ENCODE measurements at regions not wholly inside any gene's neighbourhood (a gene's known extent, or its start where the extent isn't known, plus 50 kb on each side); places are given as distances from the start of the nearest gene placed in this dataset.

- H3K9me3 ChIP-seq, result no peaks in the 10 kb centered on the region
- intact Hi-C loops (cut with DNase I), result no loop called here
- peaks cover 3% of the 10 kb centered on the region for H3K4me1 ChIP-seq (ENCODE audit: insufficient read depth)
- H3K27me3 ChIP-seq, result no peaks in the 10 kb centered on the region
- TF ChIP-seq POLR2A (IDR thresholded peaks at IDR 0.05), result no peak
- TF ChIP-seq CTCF (IDR thresholded peaks at IDR 0.05), result no peak
- TF ChIP-seq EP300 (IDR thresholded peaks at IDR 0.05), result no peak
- H3K27ac ChIP-seq, result no peak overlapping the region
- 91 to 93% (median 92%) methylated on average over 10 of the region's 10 CpGs for WGBS, 3 donors
- no peak overlapping the region for H3K4me3 ChIP-seq
- no peak for DNase-seq
- H3K36me3 ChIP-seq, result no peaks in the 10 kb centered on the region
Observed at GRCh38 chr3:5727743-5728484, 540.4 kb downstream of the EDEM1 start.

GRCh38 chr3:5729852-5730251, 542.3 kb downstream of the EDEM1 start:
- Histone ChIP-seq H3K27ac (no peak overlapping the region), H3K9me3 (no peaks in the 10 kb centered on the region), H3K4me1 (ENCODE audit: insufficient read depth) (peaks cover 3% of the 10 kb centered on the region), H3K4me3 (no peak overlapping the region), H3K27me3 (no peaks in the 10 kb centered on the region), H3K36me3 (no peaks in the 10 kb centered on the region)
- DNase-seq, result no peak
- TF ChIP-seq CTCF (IDR thresholded peaks at IDR 0.05) (no peak), POLR2A (IDR thresholded peaks at IDR 0.05) (no peak), EP300 (IDR thresholded peaks at IDR 0.05) (no peak)
- intact Hi-C loops (cut with DNase I), result no loop called here
- WGBS, 3 donors, result 88 to 93% (median 90%) methylated on average over 4 of the region's 4 CpGs

GRCh38 chr3:5731100-5731499, 543.6 kb downstream of the EDEM1 start:
- WGBS, 3 donors, result 41 to 93% (median 63%) methylated on average over 2 of the region's 2 CpGs
- DNase-seq, result no peak
- Histone ChIP-seq H3K27ac (no peak overlapping the region), H3K9me3 (no peaks in the 10 kb centered on the region), H3K27me3 (no peaks in the 10 kb centered on the region), H3K4me1 (ENCODE audit: insufficient read depth) (peaks cover 3% of the 10 kb centered on the region), H3K36me3 (no peaks in the 10 kb centered on the region), H3K4me3 (no peak overlapping the region)
- intact Hi-C loops (cut with DNase I), result no loop called here
- TF ChIP-seq EP300 (IDR thresholded peaks at IDR 0.05), result no peak
- no peak for TF ChIP-seq CTCF (IDR thresholded peaks at IDR 0.05)
- no peak for TF ChIP-seq POLR2A (IDR thresholded peaks at IDR 0.05)

- H3K36me3 ChIP-seq, result no peaks in the 10 kb centered on the region
- no peak overlapping the region for H3K4me3 ChIP-seq
- no peak for DNase-seq
- intact Hi-C loops (cut with DNase I), result no loop called here
- no peaks in the 10 kb centered on the region for H3K27me3 ChIP-seq
- no peak overlapping the region for H3K27ac ChIP-seq
- WGBS, 3 donors, result 27 to 31% (median 30%) methylated on average over 2 of the region's 2 CpGs
- no peak for TF ChIP-seq EP300 (IDR thresholded peaks at IDR 0.05)
- TF ChIP-seq CTCF (IDR thresholded peaks at IDR 0.05), result no peak
- TF ChIP-seq POLR2A (IDR thresholded peaks at IDR 0.05), result no peak
- H3K9me3 ChIP-seq, result no peaks in the 10 kb centered on the region
- peaks cover 1% of the 10 kb centered on the region for H3K4me1 ChIP-seq (ENCODE audit: insufficient read depth)
Observed at GRCh38 chr3:5732081-5732480, 544.6 kb downstream of the EDEM1 start.
